ENCODE measurements at regions not wholly inside any gene's neighbourhood (a gene's known extent, or its start where the extent isn't known, plus 50 kb on each side); places are given as distances from the start of the nearest gene placed in this dataset.

GRCh38 chr10:25820472-25820871 is 113.6 kb upstream of the MYO3A start:
- Histone ChIP-seq H3K36me3 (ENCODE audit: control insufficient read depth, low read length) (no peaks in the 10 kb centered on the region), H3K9me3 (ENCODE audit: control insufficient read depth, insufficient read depth, low read length) (no peaks in the 10 kb centered on the region; the same call in 1 of the 2 replicates), H3K79me2 (ENCODE audit: control insufficient read depth, low read length) (no peaks in the 10 kb centered on the region), H3K4me1 (ENCODE audit: control insufficient read depth, low read length) (peaks cover 9% of the 10 kb centered on the region), H3F3A (ENCODE audit: control insufficient read depth, insufficient read depth) (no peaks in the 10 kb centered on the region), H3K27me3 (ENCODE audit: control insufficient read depth, low read length) (no peaks in the 10 kb centered on the region), H4K20me1 (ENCODE audit: control insufficient read depth, insufficient read depth, low read depth, low read length) (no peaks in the 10 kb centered on the region), H3K4me3 (ENCODE audit: low read length) (peak overlapping the region; percentile 60), H3K9me2 (replicated peaks; ENCODE audit: control insufficient read depth, low read length) (no peaks in the 10 kb centered on the region), H3K4me2 (ENCODE audit: low read length) (peak overlapping the region; percentile 65), H3K27ac (ENCODE audit: low read depth, low read length) (no peak overlapping the region)
- TF ChIP-seq EZH2phosphoT487 (IDR thresholded peaks at IDR 0.05; ENCODE audit: borderline replicate concordance, low read length) (no peak), CTCF (IDR thresholded peaks at IDR 0.05; ENCODE audit: low read depth, low read length, poor library complexity, severe bottlenecking) (no peak)

GRCh38 chr10:25820874-25821273 is 113.2 kb upstream of the MYO3A start:
- no peaks in the 10 kb centered on the region for H3K36me3 ChIP-seq (ENCODE audit: control insufficient read depth, low read length)
- no peaks in the 10 kb centered on the region; the same call in 1 of the 2 replicates for H3K9me3 ChIP-seq (ENCODE audit: control insufficient read depth, insufficient read depth, low read length)
- H3K79me2 ChIP-seq (ENCODE audit: control insufficient read depth, low read length) = no peaks in the 10 kb centered on the region
- peaks cover 9% of the 10 kb centered on the region for H3K4me1 ChIP-seq (ENCODE audit: control insufficient read depth, low read length)
- peak overlapping the region; percentile 65 for H3K4me2 ChIP-seq (ENCODE audit: low read length)
- TF ChIP-seq EZH2phosphoT487 (IDR thresholded peaks at IDR 0.05; ENCODE audit: borderline replicate concordance, low read length) (no peak), CTCF (IDR thresholded peaks at IDR 0.05; ENCODE audit: low read depth, low read length, poor library complexity, severe bottlenecking) (no peak)
- peak overlapping the region; percentile 60 for H3K4me3 ChIP-seq (ENCODE audit: low read length)
- no peaks in the 10 kb centered on the region for H3K9me2 ChIP-seq (replicated peaks; ENCODE audit: control insufficient read depth, low read length)
- H3K27me3 ChIP-seq (ENCODE audit: control insufficient read depth, low read length) = no peaks in the 10 kb centered on the region
- no peak overlapping the region for H3K27ac ChIP-seq (ENCODE audit: low read depth, low read length)
- H4K20me1 ChIP-seq (ENCODE audit: control insufficient read depth, insufficient read depth, low read depth, low read length) = no peaks in the 10 kb centered on the region
- H3F3A ChIP-seq (ENCODE audit: control insufficient read depth, insufficient read depth) = no peaks in the 10 kb centered on the region

GRCh38 chr10:25824050-25824449 is 110.0 kb upstream of the MYO3A start:
- H3K79me2 ChIP-seq (ENCODE audit: control insufficient read depth, low read length) = no peaks in the 10 kb centered on the region
- H4K20me1 ChIP-seq (ENCODE audit: control insufficient read depth, insufficient read depth, low read depth, low read length) = no peaks in the 10 kb centered on the region
- H3K36me3 ChIP-seq (ENCODE audit: control insufficient read depth, low read length) = no peaks in the 10 kb centered on the region
- H3K27ac ChIP-seq (ENCODE audit: low read depth, low read length) = no peak overlapping the region
- H3K9me2 ChIP-seq (replicated peaks; ENCODE audit: control insufficient read depth, low read length) = no peaks in the 10 kb centered on the region
- H3K27me3 ChIP-seq (ENCODE audit: control insufficient read depth, low read length) = no peaks in the 10 kb centered on the region
- no peak overlapping the region for H3K4me3 ChIP-seq (ENCODE audit: low read length)
- TF ChIP-seq CTCF (IDR thresholded peaks at IDR 0.05; ENCODE audit: low read depth, low read length, poor library complexity, severe bottlenecking) (no peak), EZH2phosphoT487 (IDR thresholded peaks at IDR 0.05; ENCODE audit: borderline replicate concordance, low read length) (no peak)
- no peak overlapping the region for H3K4me2 ChIP-seq (ENCODE audit: low read length)
- H3K9me3 ChIP-seq (ENCODE audit: control insufficient read depth, insufficient read depth, low read length) = no peaks in the 10 kb centered on the region; the same call in 1 of the 2 replicates
- H3K4me1 ChIP-seq (ENCODE audit: control insufficient read depth, low read length) = peaks cover 9% of the 10 kb centered on the region
- H3F3A ChIP-seq (ENCODE audit: control insufficient read depth, insufficient read depth) = no peaks in the 10 kb centered on the region

All from DOHH2 (cell line).